ENCODE measurements at regions not wholly inside any gene's neighbourhood (a gene's known extent, or its start where the extent isn't known, plus 50 kb on each side); places are given as distances from the start of the nearest gene placed in this dataset.

DNA sequence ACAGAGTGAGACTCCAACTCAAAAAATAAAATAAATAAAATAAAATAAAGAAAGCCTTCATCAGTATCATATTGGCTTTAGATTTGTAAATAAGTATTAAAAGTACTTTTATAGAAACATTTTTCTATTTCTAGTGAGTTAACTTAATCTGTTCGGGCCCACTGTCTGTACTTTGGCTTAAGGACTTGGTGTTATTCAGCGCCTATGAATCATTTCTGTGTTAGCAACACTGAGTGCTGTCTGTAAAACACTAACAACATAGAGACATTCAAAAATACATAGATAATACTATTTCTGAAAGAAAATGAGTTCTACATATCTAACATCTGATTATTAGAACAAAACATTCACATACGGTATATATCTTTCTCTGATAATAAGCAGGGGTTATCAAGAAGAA lies 221.5 kb upstream of the CDH19 start:
- H2AK5ac ChIP-seq (ENCODE audit: low read depth, low read length): no peak overlapping the region
- no peak overlapping the region for H4K5ac ChIP-seq (ENCODE audit: insufficient read length, low read depth, low read length)
- no peaks in the 10 kb centered on the region for H4K20me1 ChIP-seq (replicated peaks in 1 of 2; ENCODE audit: control insufficient read depth in 1 of 2, insufficient read depth in 2 of 2, low read length in 2 of 2)
- no peak overlapping the region for H3K18ac ChIP-seq (ENCODE audit: extremely low read depth, low read length)
- H3K4me1 ChIP-seq (replicated peaks in 1 of 4; ENCODE audit: control insufficient read depth in 3 of 4, insufficient read depth in 4 of 4, low read length in 3 of 4): no peaks in the 10 kb centered on the region
- H3K14ac ChIP-seq (ENCODE audit: insufficient read length): no peak overlapping the region
- H3K23ac ChIP-seq (ENCODE audit: insufficient read length): no peak overlapping the region
- 95% methylated on average over 3 of the region's 3 CpGs; no CpG with 5 or more reads in 1 of the 2 experiments for WGBS, 2 experiments (ENCODE audit: extremely low coverage in 1 of 2, insufficient coverage in 1 of 2, insufficient read length in 1 of 2, insufficient replicate concordance in 2 of 2, low coverage in 1 of 2, low lambda C conversion rate in 2 of 2, missing lambda C conversion rate in 1 of 2)
- CTCF ChIA-PET (ENCODE audit: partially characterized antibody): interaction anchor here (0.5 kb wide), 1 partner anchor 1597 kb away, joined by 3 read pairs; no protein-coding TSS in a partner anchor
- no peak overlapping the region for H2BK15ac ChIP-seq (ENCODE audit: low read length)
- H4K91ac ChIP-seq (replicated peaks; ENCODE audit: insufficient read length, low read length): no peak overlapping the region
- H2BK5ac ChIP-seq (ENCODE audit: low read depth, low read length): no peak overlapping the region
- H3K9ac ChIP-seq (replicated peaks in 1 of 4; ENCODE audit: extremely low read depth in 1 of 4, low read depth in 3 of 4, low read length in 3 of 4): no peak overlapping the region
- POLR2A ChIA-PET (ENCODE audit: partially characterized antibody): no interaction called here
- DNase-seq (ENCODE audit: low read depth in 1 of 2, low spot score in 2 of 2) (no peak), FAIRE-seq (no peak)
- H3K79me2 ChIP-seq (ENCODE audit: control insufficient read depth in 1 of 2, insufficient read depth in 2 of 2, low read length in 2 of 2): no peaks in the 10 kb centered on the region
- H3K23me2 ChIP-seq (ENCODE audit: low read depth, low read length): no peaks in the 10 kb centered on the region
- no peak overlapping the region for H2BK12ac ChIP-seq (ENCODE audit: low read depth, low read length)
- TF ChIP-seq CREB1 (IDR thresholded peaks at IDR 0.05): no peak
- no peak for TF ChIP-seq RAD21 (IDR thresholded peaks at IDR 0.05 in 1 of 2, conservative IDR thresholded peaks at IDR 0.05 in 1 of 2; ENCODE audit: low read depth in 2 of 2, low read length in 2 of 2)
- TF ChIP-seq NANOG (IDR thresholded peaks at IDR 0.05; ENCODE audit: insufficient read depth, low read depth, low read length, poor library complexity, severe bottlenecking): no peak
- TF ChIP-seq GABPA (IDR thresholded peaks at IDR 0.05; ENCODE audit: borderline replicate concordance, insufficient read depth, low read length): no peak
- no peak for TF ChIP-seq MAFK (IDR thresholded peaks at IDR 0.05; ENCODE audit: low read depth, low read length)
- no peak for TF ChIP-seq TBP (IDR thresholded peaks at IDR 0.05; ENCODE audit: low read depth, low read length)
- TF ChIP-seq TEAD4 (IDR thresholded peaks at IDR 0.05; ENCODE audit: low read depth, low read length): no peak
- TF ChIP-seq NRF1 (IDR thresholded peaks at IDR 0.05; ENCODE audit: low read depth, low read length): no peak
- no peak for TF ChIP-seq ZNF274 (IDR thresholded peaks at IDR 0.05; ENCODE audit: borderline replicate concordance, extremely low read depth, low read length)
- TF ChIP-seq BCL11A (IDR thresholded peaks at IDR 0.05; ENCODE audit: low read depth in 2 of 2, low read length in 2 of 2): no peak
- TF ChIP-seq YY1 (IDR thresholded peaks at IDR 0.05; ENCODE audit: low read depth, low read length): no peak
- TF ChIP-seq RBBP5 (IDR thresholded peaks at IDR 0.05; ENCODE audit: borderline replicate concordance, low read depth, low read length): no peak
- H4K8ac ChIP-seq (ENCODE audit: extremely low read depth, insufficient read depth, low read length): no peak overlapping the region
- no peak overlapping the region for H2BK20ac ChIP-seq (ENCODE audit: low read length)
- H3K79me1 ChIP-seq (ENCODE audit: low read depth, low read length): no peaks in the 10 kb centered on the region
- no peaks in the 10 kb centered on the region for H3K27me3 ChIP-seq (replicated peaks in 1 of 4; ENCODE audit: control insufficient read depth in 3 of 4, extremely low read depth in 1 of 4, insufficient read depth in 3 of 4, low read length in 3 of 4)
- H2BK120ac ChIP-seq (replicated peaks; ENCODE audit: low read depth, low read length): no peak overlapping the region
- no peak overlapping the region for H3K4me2 ChIP-seq (ENCODE audit: insufficient read depth in 1 of 2, low read depth in 2 of 2, low read length in 2 of 2)
- H3K56ac ChIP-seq (replicated peaks; ENCODE audit: insufficient read length, low read depth, low read length): no peak overlapping the region
- no peak overlapping the region for H3K4me3 ChIP-seq (ENCODE audit: extremely low read depth in 1 of 4, insufficient read depth in 2 of 4, low read depth in 3 of 4, low read length in 4 of 4)
- no peaks in the 10 kb centered on the region for H3K9me3 ChIP-seq (ENCODE audit: insufficient read depth in 2 of 2, low read depth in 1 of 2, low read length in 1 of 2)
- H3K4ac ChIP-seq (replicated peaks; ENCODE audit: insufficient read length, low read depth, low read length): no peak overlapping the region
- H3K27ac ChIP-seq (ENCODE audit: low read depth, low read length): no peak overlapping the region
- no peaks in the 10 kb centered on the region for H3K36me3 ChIP-seq (ENCODE audit: control insufficient read depth in 2 of 4, insufficient read depth in 4 of 4, low read length in 3 of 4)
- H2AFZ ChIP-seq (ENCODE audit: low read length): no peak overlapping the region

All from H1 (cell line).